Neutrophil (primary cell): ENCODE measurements at regions not wholly inside any gene's neighbourhood (a gene's known extent, or its start where the extent isn't known, plus 50 kb on each side); places are given as distances from the start of the nearest gene placed in this dataset.

Experiments
- H3K27ac ChIP-seq: fragments of 200-600 bp; sonication (generic); 2 replicates; pipeline ENCODE4 v1.5.1; 2016; ENCODE audit warnings: mild to moderate bottlenecking, moderate library complexity
- H3K27me3 ChIP-seq: fragments of 200-600 bp; sonication (generic); 2 replicates; pipeline ENCODE4 v1.6.0; 2016; ENCODE audit warnings: mild to moderate bottlenecking
- H3K36me3 ChIP-seq: fragments of 200-600 bp; sonication (generic); 2 replicates; pipeline ENCODE4 v1.5.1; 2017
- H3K4me1 ChIP-seq, 2 experiments: fragments of 200-600 bp in 1 of 2; sonication (generic) in 1 of 2; 1 replicate in 1 of 2; 2 replicates in 1 of 2; pipeline versions ENCODE4 v1.5.1 to v1.6.1; 2013 to 2016; ENCODE audit warnings: low read depth in 1 of 2, low read length in 1 of 2, mild to moderate bottlenecking in 1 of 2, moderate library complexity in 1 of 2; ENCODE audit not compliant: control insufficient read depth in 1 of 2, insufficient read depth in 1 of 2
- H3K4me3 ChIP-seq, 2 experiments: fragments of 200-600 bp in 1 of 2; sonication (generic) in 1 of 2; 1 replicate in 1 of 2; 2 replicates in 1 of 2; pipeline ENCODE4 v1.5.1; 2013 to 2016; ENCODE audit warnings: low read depth in 1 of 2, low read length in 1 of 2, mild to moderate bottlenecking in 1 of 2, moderate library complexity in 1 of 2
- H3K9me3 ChIP-seq: fragments of 200-600 bp; sonication (generic); 2 replicates; pipeline ENCODE4 v1.5.1; 2016
- TF ChIP-seq, protein P1 (sequence below): fragments of 200-600 bp; sonication (generic); IDR thresholded peaks from 2 replicates; pipeline ENCODE4 v1.5.1; 2016; ENCODE audit warnings: antibody characterized with exemption

DNA sequence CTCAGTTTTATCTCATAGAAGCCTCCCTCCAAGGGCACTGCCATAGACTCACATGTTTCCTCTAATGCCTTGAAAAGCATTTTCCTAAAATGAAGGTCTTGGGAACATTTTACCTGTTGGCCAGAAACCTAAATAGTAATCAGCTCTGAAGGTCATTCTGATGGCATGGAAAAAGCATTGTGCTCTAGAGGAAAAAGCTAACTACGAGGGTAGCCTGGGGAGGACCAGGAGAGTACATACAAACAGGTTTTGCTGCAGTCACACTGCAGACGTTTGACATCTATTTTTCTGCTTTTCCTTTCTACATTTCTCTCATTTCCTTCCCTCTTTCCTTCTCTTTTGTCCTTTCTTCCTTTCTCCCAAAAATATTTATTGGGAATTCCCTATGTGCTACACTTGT lies 103.3 kb upstream of the SORBS2 start:
- Histone ChIP-seq H3K27me3 (no peaks in the 10 kb centered on the region), H3K36me3 (no peaks in the 10 kb centered on the region), H3K4me3 (no peak overlapping the region), H3K9me3 (no peaks in the 10 kb centered on the region), H3K27ac (no peak overlapping the region), H3K4me1 (no peaks in the 10 kb centered on the region)
- TF ChIP-seq, protein P1, sequence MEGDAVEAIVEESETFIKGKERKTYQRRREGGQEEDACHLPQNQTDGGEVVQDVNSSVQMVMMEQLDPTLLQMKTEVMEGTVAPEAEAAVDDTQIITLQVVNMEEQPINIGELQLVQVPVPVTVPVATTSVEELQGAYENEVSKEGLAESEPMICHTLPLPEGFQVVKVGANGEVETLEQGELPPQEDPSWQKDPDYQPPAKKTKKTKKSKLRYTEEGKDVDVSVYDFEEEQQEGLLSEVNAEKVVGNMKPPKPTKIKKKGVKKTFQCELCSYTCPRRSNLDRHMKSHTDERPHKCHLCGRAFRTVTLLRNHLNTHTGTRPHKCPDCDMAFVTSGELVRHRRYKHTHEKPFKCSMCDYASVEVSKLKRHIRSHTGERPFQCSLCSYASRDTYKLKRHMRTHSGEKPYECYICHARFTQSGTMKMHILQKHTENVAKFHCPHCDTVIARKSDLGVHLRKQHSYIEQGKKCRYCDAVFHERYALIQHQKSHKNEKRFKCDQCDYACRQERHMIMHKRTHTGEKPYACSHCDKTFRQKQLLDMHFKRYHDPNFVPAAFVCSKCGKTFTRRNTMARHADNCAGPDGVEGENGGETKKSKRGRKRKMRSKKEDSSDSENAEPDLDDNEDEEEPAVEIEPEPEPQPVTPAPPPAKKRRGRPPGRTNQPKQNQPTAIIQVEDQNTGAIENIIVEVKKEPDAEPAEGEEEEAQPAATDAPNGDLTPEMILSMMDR, result no peak

DNA sequence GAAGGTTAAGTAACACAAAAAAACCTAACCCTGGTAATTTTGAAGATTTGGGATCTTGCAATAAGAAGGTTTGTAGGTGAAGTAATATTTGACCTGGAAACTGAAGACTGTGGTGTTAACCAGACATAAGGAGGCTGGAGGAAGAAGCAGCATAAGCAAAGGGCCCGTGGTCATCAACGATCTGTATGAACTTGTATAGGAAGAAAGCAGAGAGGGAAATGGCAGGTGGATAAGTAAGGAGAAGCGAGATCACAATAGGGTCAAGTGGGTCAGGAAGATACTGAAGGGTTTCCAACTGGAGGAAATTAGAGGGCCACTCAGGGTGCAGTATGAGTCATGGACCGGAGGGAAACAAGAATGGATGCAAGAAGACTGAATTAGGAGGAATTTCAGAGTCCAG lies 103.8 kb upstream of the SORBS2 start:
- Histone ChIP-seq H3K9me3 (no peaks in the 10 kb centered on the region), H3K36me3 (no peaks in the 10 kb centered on the region), H3K4me3 (no peak overlapping the region), H3K27ac (no peak overlapping the region), H3K27me3 (peaks cover under 1% of the 10 kb centered on the region), H3K4me1 (no peaks in the 10 kb centered on the region)
- TF ChIP-seq, protein P1, result no peak

DNA sequence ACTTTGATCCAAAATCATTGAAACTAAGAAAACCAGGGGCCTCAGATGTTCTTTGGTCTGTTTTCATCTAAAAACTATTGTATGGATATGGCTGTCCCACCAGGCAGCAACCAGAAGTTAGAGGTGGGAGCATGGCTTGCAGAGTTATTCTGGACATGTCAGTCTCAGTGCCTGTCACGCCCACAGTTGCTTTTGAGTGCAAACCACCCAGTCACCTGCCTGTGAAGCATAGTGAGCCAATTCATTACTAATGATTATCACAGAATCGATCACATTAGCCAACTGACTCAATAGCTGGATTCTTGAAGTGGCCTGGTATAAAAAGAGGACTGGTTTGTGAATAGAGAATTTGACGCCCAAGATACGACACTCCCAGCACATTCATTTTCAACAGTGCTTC lies 104.2 kb upstream of the SORBS2 start:
- Histone ChIP-seq H3K36me3 (no peaks in the 10 kb centered on the region), H3K9me3 (no peaks in the 10 kb centered on the region), H3K27me3 (peaks cover 5% of the 10 kb centered on the region), H3K27ac (no peak overlapping the region), H3K4me1 (no peaks in the 10 kb centered on the region), H3K4me3 (no peak overlapping the region)
- TF ChIP-seq, protein P1, result no peak

DNA sequence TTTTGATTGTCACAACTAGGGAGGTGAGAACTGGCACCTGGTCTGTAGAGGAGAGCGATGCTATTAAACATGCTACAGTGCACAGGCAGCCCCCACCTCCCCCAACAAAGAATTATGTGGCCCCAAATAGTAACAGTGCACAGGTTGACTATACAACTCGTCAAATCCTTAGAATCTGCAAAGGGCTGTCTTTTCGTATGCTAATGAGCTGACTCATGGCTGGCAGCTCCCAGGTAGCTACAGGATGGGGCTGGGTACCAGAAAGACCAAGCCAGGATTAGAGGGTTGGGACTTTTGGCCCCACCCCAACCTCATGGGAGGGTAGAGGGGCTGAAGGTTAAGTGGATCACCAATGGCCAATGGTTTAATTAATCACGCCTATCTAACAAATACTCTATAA lies 104.7 kb upstream of the SORBS2 start:
- H3K4me1 ChIP-seq, result no peaks in the 10 kb centered on the region
- peaks cover 7% of the 10 kb centered on the region for H3K27me3 ChIP-seq
- H3K4me3 ChIP-seq, result no peak overlapping the region
- TF ChIP-seq, protein P1, result no peak
- no peaks in the 10 kb centered on the region for H3K36me3 ChIP-seq
- no peak overlapping the region for H3K27ac ChIP-seq
- no peaks in the 10 kb centered on the region for H3K9me3 ChIP-seq

DNA sequence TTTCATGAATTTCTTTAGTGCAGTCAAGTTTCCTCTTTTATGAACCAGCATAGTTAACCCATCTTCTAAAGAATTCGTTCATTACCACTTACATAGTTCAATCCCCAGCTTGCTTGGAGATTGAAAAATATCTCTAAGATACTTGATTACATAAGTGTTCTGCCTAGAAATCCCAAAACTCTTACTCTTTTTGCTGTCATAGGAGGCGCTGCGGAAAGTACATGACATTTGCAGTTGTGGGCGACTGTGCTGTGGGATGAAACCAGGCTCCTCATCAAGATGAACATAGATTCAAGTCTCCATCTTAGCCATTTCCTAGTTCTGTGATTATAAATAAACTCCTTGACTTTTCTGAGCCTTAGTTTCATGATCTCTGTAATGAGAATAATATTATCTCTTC lies 107.1 kb upstream of the SORBS2 start:
- H3K27me3 ChIP-seq, result peaks cover 13% of the 10 kb centered on the region
- H3K27ac ChIP-seq, result no peak overlapping the region
- H3K36me3 ChIP-seq, result no peaks in the 10 kb centered on the region
- TF ChIP-seq, protein P1, result no peak
- H3K4me3 ChIP-seq, result no peak overlapping the region
- H3K9me3 ChIP-seq, result no peaks in the 10 kb centered on the region
- no peaks in the 10 kb centered on the region for H3K4me1 ChIP-seq

DNA sequence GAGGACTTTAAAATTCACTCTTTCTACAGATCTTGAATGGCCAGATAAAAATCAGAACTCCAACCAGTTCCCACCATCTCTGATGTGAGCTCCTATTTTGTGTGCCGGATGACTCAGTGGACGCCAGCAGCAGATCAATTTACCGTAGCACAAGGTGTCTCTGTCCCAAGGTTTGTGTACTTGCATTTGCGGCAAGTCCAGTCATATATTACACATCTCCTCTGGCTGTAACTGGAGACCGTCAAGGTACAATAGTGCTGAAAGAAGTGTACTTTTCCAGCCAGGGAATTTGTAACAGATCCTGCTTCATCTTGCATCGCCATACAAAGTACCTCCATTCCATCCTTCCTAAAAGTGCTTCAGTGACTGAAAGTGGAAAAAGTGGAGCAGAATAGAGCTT lies 108.2 kb upstream of the SORBS2 start:
- Histone ChIP-seq H3K27ac (no peak overlapping the region), H3K4me1 (no peaks in the 10 kb centered on the region), H3K27me3 (peaks cover 13% of the 10 kb centered on the region), H3K36me3 (no peaks in the 10 kb centered on the region), H3K4me3 (no peak overlapping the region), H3K9me3 (no peaks in the 10 kb centered on the region)
- TF ChIP-seq, protein P1, result no peak
